HepG2 (cell line): ENCODE measurements at regions not wholly inside any gene's neighbourhood (a gene's known extent, or its start where the extent isn't known, plus 50 kb on each side); places are given as distances from the start of the nearest gene placed in this dataset.

Source experiments
- ATAC-seq: fragments of 200-7000 bp; cut with Tn5 transposase; 3 replicates; pipeline ENCODE4 v1.9.1; 2020; ENCODE audit warnings: mild to moderate bottlenecking, moderate library complexity
- BruUV-seq: library from RNA; stranded (reverse); fragments of 400-500 nt; replicated peaks from 2 replicates; lab custom pipeline; 2021; lab: Mats Ljungman, UMichigan
- CTCF ChIA-PET: fragments of 300-600 bp; formaldehyde crosslinking; extraction: SDS; loops from one replicate; lab custom pipeline; 2021; ENCODE audit warnings: low total read pairs, inconsistent platforms, low intra/inter-chr PET ratio; lab: Yijun Ruan, JAX
- POLR2A ChIA-PET: fragments of 350-600 bp; sonication (Branson Sonifier 250); formaldehyde crosslinking; loops from one replicate; lab custom pipeline; 2020; ENCODE audit warnings: antibody characterized with exemption, inconsistent platforms; lab: Yijun Ruan, JAX
- DNase-seq: peaks from one replicate; pipeline ENCODE4 v3.0.0-alpha.2; 2015; ENCODE audit warnings: low spot score
- FAIRE-seq: peaks from 3 replicates; lab custom pipeline; 2011; peaks lifted over from hg19 to GRCh38; lab: Jason Lieb, UNC
- H2AFZ ChIP-seq: one replicate; pipeline ENCODE4 v1.6.1; 2011; ENCODE audit warnings: low read length, inconsistent platforms
- H3K27ac ChIP-seq: fragments of 300-600 bp; 3 replicates; pipeline ENCODE4 v1.8.0; 2011; ENCODE audit warnings: mixed run types, mild to moderate bottlenecking, mixed read lengths, low read length, inconsistent platforms; ENCODE audit not compliant: insufficient read depth; ENCODE audit errors: extremely low read length
- H3K27me3 ChIP-seq, 2 experiments: fragments of 200-600 bp in 1 of 2; 2 replicates in 1 of 2; 3 replicates in 1 of 2; pipeline versions ENCODE4 v1.6.0 to v1.8.0; 2011; ENCODE audit warnings: low read length in 2 of 2, mild to moderate bottlenecking in 2 of 2, moderate library complexity in 2 of 2, inconsistent platforms in 1 of 2; ENCODE audit not compliant: insufficient read depth in 2 of 2, control insufficient read depth in 1 of 2
- H3K36me3 ChIP-seq, 2 experiments: fragments of 200-600 bp in 1 of 2; replicated peaks in 1 of 2; 2 replicates in 1 of 2; 3 replicates in 1 of 2; pipeline versions ENCODE4 v1.5.1 to v1.8.0; 2011; ENCODE audit warnings: low read length in 2 of 2, inconsistent platforms in 1 of 2; ENCODE audit not compliant: insufficient read depth in 2 of 2, control insufficient read depth in 1 of 2
- H3K4me1 ChIP-seq: 2 replicates; pipeline ENCODE4 v1.5.1; 2012; ENCODE audit warnings: low read length, inconsistent platforms; ENCODE audit not compliant: insufficient read depth
- H3K4me2 ChIP-seq: 2 replicates; pipeline ENCODE4 v1.6.0; 2011; ENCODE audit warnings: low read depth, low read length, inconsistent platforms
- H3K4me3 ChIP-seq, 3 experiments: fragments of 200-600 bp in 1 of 3; sonication (generic), shearing (Covaris generic) in 1 of 3; replicated peaks in 1 of 3; 2 replicates each; pipeline ENCODE4 v1.5.1; 2011 to 2016; ENCODE audit warnings: low read length in 3 of 3, inconsistent platforms in 2 of 3, low read depth in 2 of 3, mild to moderate bottlenecking in 2 of 3, control low read depth in 1 of 3, mixed read lengths in 1 of 3; ENCODE audit not compliant: insufficient read depth in 1 of 3
- H3K79me2 ChIP-seq: one replicate; pipeline ENCODE4 v1.6.1; 2011; ENCODE audit warnings: low read length, inconsistent platforms; ENCODE audit not compliant: insufficient read depth
- H3K9ac ChIP-seq: 2 replicates; pipeline ENCODE4 v1.6.0; 2011; ENCODE audit warnings: mild to moderate bottlenecking, low read depth, low read length, inconsistent platforms; ENCODE audit not compliant: insufficient read depth
- H3K9me3 ChIP-seq: 2 replicates; pipeline ENCODE4 v1.5.1; 2012; ENCODE audit warnings: mild to moderate bottlenecking, low read length
- H4K20me1 ChIP-seq: 2 replicates; pipeline ENCODE4 v1.6.0; 2011; ENCODE audit warnings: inconsistent platforms, mild to moderate bottlenecking, low read length, moderate library complexity; ENCODE audit not compliant: insufficient read depth
- HNF4A ChIP-seq: sonication (generic); formaldehyde crosslinking; IDR thresholded peaks from 2 replicates; pipeline ENCODE4 v1.4.0; 2020; ENCODE audit warnings: missing genetic modification reagents
- SALL1 ChIP-seq: sonication (generic); formaldehyde crosslinking; IDR thresholded peaks from 2 replicates; pipeline ENCODE4 v1.8.0; 2022; ENCODE audit warnings: mild to moderate bottlenecking, missing genetic modification reagents
- ZNF501 ChIP-seq: sonication (generic); formaldehyde crosslinking; IDR thresholded peaks from 2 replicates; pipeline ENCODE4 v1.5.1; 2020; ENCODE audit warnings: mild to moderate bottlenecking, moderate library complexity, missing genetic modification reagents
- ZNF556 ChIP-seq: sonication (generic); formaldehyde crosslinking; IDR thresholded peaks from 2 replicates; pipeline ENCODE4 v1.4.0; 2020; ENCODE audit warnings: mild to moderate bottlenecking, missing genetic modification reagents, borderline replicate concordance
- WGBS: methylation state at CpG from one replicate; pipeline ENCODE4 v1.1.6; 2017; ENCODE audit warnings: low lambda C conversion rate; 5-methylcytosine and 5-hydroxymethylcytosine counted together
- in situ Hi-C: cut with HindIII; loops from 2 replicates; pipeline ENCODE4 v1.10.0; 2017; ENCODE audit warnings: low pct_unique_long_range_greater_than_20kb; ENCODE audit not compliant: extremely low pct_ligation_motif_present
- intact Hi-C: fragments of 100-400 bp; cut with micrococcal nuclease; formaldehyde crosslinking; loops from one replicate; pipeline ENCODE4 v1.10.0; 2022; ENCODE audit not compliant: unreplicated experiment
- TF ChIP-seq, protein P1 (sequence below): sonication (generic); formaldehyde crosslinking; IDR thresholded peaks from 2 replicates; pipeline ENCODE4 v1.5.0; 2020; ENCODE audit warnings: mild to moderate bottlenecking, missing genetic modification reagents, moderate library complexity
- TF ChIP-seq, protein P2 (sequence below): IDR thresholded peaks from 2 replicates; pipeline ENCODE4 v1.6.1; 2016; ENCODE audit warnings: control low read depth

- H3K27me3 ChIP-seq = peaks cover 1 to 26% of the 10 kb centered on the region in 2 experiments; a peak in 1 of 5 replicates
- in situ Hi-C loops = loop anchor here (5.0 to 10.0 kb wide), 4 partner anchors 227 to 627 kb away; no protein-coding TSS in a partner anchor
- H3K27ac ChIP-seq = no peak overlapping the region
- H3K4me3 ChIP-seq = no peak overlapping the region
- intact Hi-C loops = loop anchor here (5.0 kb wide), 1 partner anchor 60 kb away; the partner anchor contains the start of gene PAX6
- CTCF ChIA-PET = interaction anchor here (1.5 to 3.4 kb wide), 3 partner anchors 475 to 635 kb away, joined by 5 to 26 read pairs (median 9); no protein-coding TSS in a partner anchor
- no peaks in the 10 kb centered on the region for H3K79me2 ChIP-seq
- ATAC-seq = no peak
- H2AFZ ChIP-seq = no peak overlapping the region
- POLR2A ChIA-PET = no interaction called here
- FAIRE-seq = no peak
- TF ChIP-seq, protein P1, sequence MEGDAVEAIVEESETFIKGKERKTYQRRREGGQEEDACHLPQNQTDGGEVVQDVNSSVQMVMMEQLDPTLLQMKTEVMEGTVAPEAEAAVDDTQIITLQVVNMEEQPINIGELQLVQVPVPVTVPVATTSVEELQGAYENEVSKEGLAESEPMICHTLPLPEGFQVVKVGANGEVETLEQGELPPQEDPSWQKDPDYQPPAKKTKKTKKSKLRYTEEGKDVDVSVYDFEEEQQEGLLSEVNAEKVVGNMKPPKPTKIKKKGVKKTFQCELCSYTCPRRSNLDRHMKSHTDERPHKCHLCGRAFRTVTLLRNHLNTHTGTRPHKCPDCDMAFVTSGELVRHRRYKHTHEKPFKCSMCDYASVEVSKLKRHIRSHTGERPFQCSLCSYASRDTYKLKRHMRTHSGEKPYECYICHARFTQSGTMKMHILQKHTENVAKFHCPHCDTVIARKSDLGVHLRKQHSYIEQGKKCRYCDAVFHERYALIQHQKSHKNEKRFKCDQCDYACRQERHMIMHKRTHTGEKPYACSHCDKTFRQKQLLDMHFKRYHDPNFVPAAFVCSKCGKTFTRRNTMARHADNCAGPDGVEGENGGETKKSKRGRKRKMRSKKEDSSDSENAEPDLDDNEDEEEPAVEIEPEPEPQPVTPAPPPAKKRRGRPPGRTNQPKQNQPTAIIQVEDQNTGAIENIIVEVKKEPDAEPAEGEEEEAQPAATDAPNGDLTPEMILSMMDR = no peak
- no TSS peak for BruUV-seq
- no peaks in the 10 kb centered on the region for H3K9me3 ChIP-seq
- no peak for DNase-seq
- peaks cover 4% of the 10 kb centered on the region; the same call in 1 of the 2 replicates for H3K4me1 ChIP-seq
- WGBS = 0% methylated on average over 2 of the region's 3 CpGs
- H4K20me1 ChIP-seq = no peaks in the 10 kb centered on the region
- H3K9ac ChIP-seq = no peak overlapping the region
- H3K36me3 ChIP-seq = no peaks in the 10 kb centered on the region
- no peak overlapping the region for H3K4me2 ChIP-seq
Observed at GRCh38 chr11:31872076-31872443, 60.9 kb upstream of the PAX6 start.

DNA sequence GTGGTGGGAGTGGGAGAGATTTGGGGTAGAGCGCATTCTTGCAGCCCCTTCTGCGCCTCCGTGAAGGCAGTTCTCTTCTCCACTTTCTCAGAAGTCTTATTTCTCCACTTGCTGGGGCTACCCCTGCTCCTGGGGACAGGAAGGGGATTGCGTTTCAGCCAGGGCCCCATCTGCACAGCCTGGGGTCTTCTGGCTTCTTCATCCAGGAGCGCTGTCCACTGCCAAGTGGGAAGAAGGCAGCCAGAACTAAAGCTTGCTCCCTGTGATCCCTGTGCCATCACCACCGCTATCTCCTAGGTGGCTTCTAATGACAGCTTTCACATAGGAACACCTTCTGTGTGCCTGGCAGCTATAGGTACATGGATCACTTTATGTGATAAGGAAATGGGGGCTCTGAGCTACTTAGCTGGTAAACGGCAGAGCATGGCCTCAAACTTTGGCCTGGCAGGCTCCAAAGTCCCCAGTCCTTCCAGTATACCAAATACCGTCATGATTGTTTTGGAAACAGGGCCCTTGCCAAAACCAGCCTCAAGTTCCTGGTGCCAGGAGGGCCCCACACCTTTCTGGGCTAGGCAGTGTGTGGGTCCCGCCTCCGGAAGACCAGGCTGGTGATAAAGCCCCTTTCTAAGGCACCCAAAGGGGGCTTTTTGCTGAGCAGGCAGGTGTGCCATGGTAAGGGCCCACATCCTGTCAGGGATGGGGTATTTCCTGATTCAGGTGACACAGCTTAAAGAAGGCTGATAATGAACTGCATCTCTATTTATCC is 60.4 kb upstream of the PAX6 start:
- intact Hi-C loops = loop anchor here (1.0 to 5.0 kb wide), 7 partner anchors 59 to 765 kb away; partner anchors contain the start of gene PAX6
- Histone ChIP-seq H3K4me1 (peaks cover 4% of the 10 kb centered on the region; the same call in 1 of the 2 replicates), H3K79me2 (no peaks in the 10 kb centered on the region), H3K4me3 (no peak overlapping the region), H3K36me3 (no peaks in the 10 kb centered on the region), H4K20me1 (no peaks in the 10 kb centered on the region), H3K27ac (no peak overlapping the region), H3K9me3 (no peaks in the 10 kb centered on the region), H2AFZ (no peak overlapping the region), H3K9ac (no peak overlapping the region), H3K27me3 (peaks cover 1 to 26% of the 10 kb centered on the region in 2 experiments; a peak in 1 of 5 replicates), H3K4me2 (peak overlapping the region; percentile 34; the same call in 1 of the 2 replicates)
- no TSS peak for BruUV-seq
- peak; percentile 19; the same call in 2 of the 3 replicates for ATAC-seq
- POLR2A ChIA-PET = no interaction called here
- DNase-seq = no peak
- 32% methylated on average over 5 of the region's 10 CpGs for WGBS
- CTCF ChIA-PET = interaction anchor here (1.5 to 3.4 kb wide), 6 partner anchors 229 to 635 kb away, joined by 5 to 26 read pairs (median 9); no protein-coding TSS in a partner anchor
- in situ Hi-C loops = loop anchor here (5.0 to 10.0 kb wide), 4 partner anchors 227 to 627 kb away; no protein-coding TSS in a partner anchor
- FAIRE-seq = no peak
- TF ChIP-seq ZNF501 (CRISPR knock-in tag) (0 out of 2 replicates have a peak, but pooled peaks have one; percentile 2), SALL1 (CRISPR knock-in tag) (0 out of 2 replicates have a peak, but pooled peaks have one; percentile 0), ZNF556 (CRISPR knock-in tag) (no peak), HNF4A (no peak)
- TF ChIP-seq, protein P2, sequence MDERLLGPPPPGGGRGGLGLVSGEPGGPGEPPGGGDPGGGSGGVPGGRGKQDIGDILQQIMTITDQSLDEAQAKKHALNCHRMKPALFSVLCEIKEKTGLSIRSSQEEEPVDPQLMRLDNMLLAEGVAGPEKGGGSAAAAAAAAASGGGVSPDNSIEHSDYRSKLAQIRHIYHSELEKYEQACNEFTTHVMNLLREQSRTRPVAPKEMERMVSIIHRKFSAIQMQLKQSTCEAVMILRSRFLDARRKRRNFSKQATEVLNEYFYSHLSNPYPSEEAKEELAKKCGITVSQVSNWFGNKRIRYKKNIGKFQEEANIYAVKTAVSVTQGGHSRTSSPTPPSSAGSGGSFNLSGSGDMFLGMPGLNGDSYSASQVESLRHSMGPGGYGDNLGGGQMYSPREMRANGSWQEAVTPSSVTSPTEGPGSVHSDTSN = 0 out of 2 replicates have a peak, but pooled peaks have one; percentile 34
